ENCODE measurements at regions not wholly inside any gene's neighbourhood (a gene's known extent, or its start where the extent isn't known, plus 50 kb on each side); places are given as distances from the start of the nearest gene placed in this dataset.

DNA sequence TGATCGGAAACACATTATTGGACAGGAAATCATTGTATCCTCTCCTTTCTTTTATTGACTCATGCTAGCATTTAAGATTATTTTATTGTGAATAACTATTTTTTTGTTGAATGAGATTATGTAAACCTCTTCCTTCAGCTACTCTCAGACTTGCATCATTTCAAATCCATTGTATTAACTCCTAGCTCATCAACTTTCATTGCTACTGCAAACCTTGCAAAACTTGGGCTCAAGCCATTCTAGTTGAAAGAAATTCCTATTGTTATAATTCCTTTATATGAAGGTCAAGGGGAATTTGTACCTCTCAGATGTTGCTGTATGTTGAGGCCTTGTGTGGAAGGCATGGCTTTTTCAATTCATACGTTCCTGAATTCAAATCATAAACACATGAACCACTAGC lies 1764.6 kb downstream of the SUCLG1 start:
- H3K4me3 ChIP-seq: no peak overlapping the region
- intact Hi-C loops (cut with micrococcal nuclease): no loop called here
- CTCF ChIA-PET (ENCODE audit: low intra/inter-chr PET ratio): no interaction called here
- no peaks in the 10 kb centered on the region for H3K9me1 ChIP-seq (ENCODE audit: control insufficient read depth, insufficient read depth, low read length)
- no peaks in the 10 kb centered on the region for H3K36me3 ChIP-seq (ENCODE audit: control insufficient read depth, insufficient read depth, low read length)
- no peaks in the 10 kb centered on the region for H3K79me2 ChIP-seq (ENCODE audit: control insufficient read depth, insufficient read depth, low read length)
- in situ Hi-C loops (cut with MboI): no loop called here
- no peak overlapping the region for H2AFZ ChIP-seq (ENCODE audit: low read depth, low read length)
- no peak overlapping the region for H3K4me2 ChIP-seq (ENCODE audit: insufficient read depth, low read length)
- DNase-seq (ENCODE audit: extremely low read depth in 1 of 4, low spot score in 3 of 4): no peak
- no TSS peak for BruUV-seq (replicated peaks)
- TF ChIP-seq HINFP (tag; conservative IDR thresholded peaks at IDR 0.05; ENCODE audit: low read depth) (no peak), TBP (optimal IDR thresholded peaks at IDR 0.05; ENCODE audit: low read depth, low read length) (no peak), PTBP1 (IDR thresholded peaks at IDR 0.05; ENCODE audit: low read depth, low read length) (no peak)
- FAIRE-seq: no peak
- H3K27me3 ChIP-seq (ENCODE audit: control insufficient read depth in 2 of 2, insufficient read depth in 2 of 2, low read length in 2 of 2): no peaks in the 10 kb centered on the region
- H3K9ac ChIP-seq (ENCODE audit: insufficient read depth in 1 of 2, low read depth in 2 of 2, low read length in 2 of 2): no peak overlapping the region
- ATAC-seq: no peak
- POLR2A ChIA-PET: no interaction called here
- H3K9me3 ChIP-seq (replicated peaks; ENCODE audit: control insufficient read depth, insufficient read depth, low read depth, low read length): no peaks in the 10 kb centered on the region
- H4K20me1 ChIP-seq (replicated peaks; ENCODE audit: control insufficient read depth, insufficient read depth, low read length): no peaks in the 10 kb centered on the region
- H3K4me1 ChIP-seq (replicated peaks in 1 of 2; ENCODE audit: control insufficient read depth in 2 of 2, insufficient read depth in 2 of 2, low read length in 2 of 2): no peaks in the 10 kb centered on the region
- no peak overlapping the region for H3K27ac ChIP-seq (ENCODE audit: extremely low read depth, low read depth, low read length)
- WGBS (ENCODE audit: insufficient coverage, low coverage, missing lambda C conversion rate): 15% methylated on average over 2 of the region's 2 CpGs

DNA sequence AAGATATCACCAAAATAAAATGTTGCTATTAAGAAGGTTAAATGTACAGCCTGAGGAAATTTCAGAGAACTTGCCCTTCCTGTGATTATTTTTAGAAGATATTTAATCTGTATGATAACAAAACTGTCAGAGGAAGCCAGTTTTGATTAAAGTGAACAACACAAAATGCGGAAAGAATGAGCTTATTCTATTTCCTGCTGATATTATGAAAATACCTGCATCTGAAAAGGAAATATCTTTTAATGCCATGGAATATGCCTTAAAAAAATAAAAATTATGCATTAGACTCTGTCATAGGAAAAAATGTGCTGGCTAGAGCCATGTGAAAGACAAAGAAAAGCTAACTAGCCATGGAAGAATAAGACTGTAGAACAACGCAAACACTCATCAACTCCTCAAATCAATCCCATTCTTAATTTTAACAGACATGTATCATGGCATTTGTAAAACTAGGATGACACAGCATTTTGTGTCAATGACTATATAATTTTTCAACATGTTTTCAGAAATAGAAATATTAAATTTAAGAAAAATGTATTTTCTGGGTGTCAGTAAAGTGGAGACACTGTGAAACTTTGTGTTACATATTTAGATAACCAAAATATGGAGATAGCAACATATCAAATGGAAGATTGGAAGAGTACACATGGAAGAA lies 1768.2 kb downstream of the SUCLG1 start:
- in situ Hi-C loops (cut with MboI) (no loop called here), intact Hi-C loops (cut with micrococcal nuclease) (no loop called here)
- BruUV-seq (replicated peaks): no TSS peak
- H3K36me3 ChIP-seq (ENCODE audit: control insufficient read depth, insufficient read depth, low read length): no peaks in the 10 kb centered on the region
- no peaks in the 10 kb centered on the region for H3K9me1 ChIP-seq (ENCODE audit: control insufficient read depth, insufficient read depth, low read length)
- CTCF ChIA-PET (ENCODE audit: low intra/inter-chr PET ratio): no interaction called here
- H3K4me1 ChIP-seq (replicated peaks in 1 of 2; ENCODE audit: control insufficient read depth in 2 of 2, insufficient read depth in 2 of 2, low read length in 2 of 2): no peaks in the 10 kb centered on the region
- DNase-seq (ENCODE audit: extremely low read depth in 1 of 4, low spot score in 3 of 4) (no peak), FAIRE-seq (no peak), ATAC-seq (no peak)
- H4K20me1 ChIP-seq (replicated peaks; ENCODE audit: control insufficient read depth, insufficient read depth, low read length): no peaks in the 10 kb centered on the region
- H2AFZ ChIP-seq (ENCODE audit: low read depth, low read length): no peak overlapping the region
- no peak overlapping the region for H3K4me3 ChIP-seq
- H3K9ac ChIP-seq (ENCODE audit: insufficient read depth in 1 of 2, low read depth in 2 of 2, low read length in 2 of 2): no peak overlapping the region
- 21% methylated on average over 2 of the region's 2 CpGs for WGBS (ENCODE audit: insufficient coverage, low coverage, missing lambda C conversion rate)
- TF ChIP-seq MAFG (tag; conservative IDR thresholded peaks at IDR 0.05) (0 out of 2 replicates have a peak, but pooled peaks have one; percentile 27), ZNF316 (IDR thresholded peaks at IDR 0.05) (peak; percentile 49), GABPB2 (CRISPR knock-in tag; conservative IDR thresholded peaks at IDR 0.05) (no peak), NFE2L1 (tag; IDR thresholded peaks at IDR 0.05; ENCODE audit: borderline replicate concordance, low read depth) (0 out of 2 replicates have a peak, but pooled peaks have one; percentile 19)
- H3K4me2 ChIP-seq (ENCODE audit: insufficient read depth, low read length): no peak overlapping the region
- H3K27me3 ChIP-seq (ENCODE audit: control insufficient read depth in 2 of 2, insufficient read depth in 2 of 2, low read length in 2 of 2): no peaks in the 10 kb centered on the region
- no peaks in the 10 kb centered on the region for H3K9me3 ChIP-seq (replicated peaks; ENCODE audit: control insufficient read depth, insufficient read depth, low read depth, low read length)
- H3K27ac ChIP-seq (ENCODE audit: extremely low read depth, low read depth, low read length): no peak overlapping the region
- POLR2A ChIA-PET: no interaction called here
- H3K79me2 ChIP-seq (ENCODE audit: control insufficient read depth, insufficient read depth, low read length): no peaks in the 10 kb centered on the region
